ENCODE measurements at regions not wholly inside any gene's neighbourhood (a gene's known extent, or its start where the extent isn't known, plus 50 kb on each side); places are given as distances from the start of the nearest gene placed in this dataset.

DNA sequence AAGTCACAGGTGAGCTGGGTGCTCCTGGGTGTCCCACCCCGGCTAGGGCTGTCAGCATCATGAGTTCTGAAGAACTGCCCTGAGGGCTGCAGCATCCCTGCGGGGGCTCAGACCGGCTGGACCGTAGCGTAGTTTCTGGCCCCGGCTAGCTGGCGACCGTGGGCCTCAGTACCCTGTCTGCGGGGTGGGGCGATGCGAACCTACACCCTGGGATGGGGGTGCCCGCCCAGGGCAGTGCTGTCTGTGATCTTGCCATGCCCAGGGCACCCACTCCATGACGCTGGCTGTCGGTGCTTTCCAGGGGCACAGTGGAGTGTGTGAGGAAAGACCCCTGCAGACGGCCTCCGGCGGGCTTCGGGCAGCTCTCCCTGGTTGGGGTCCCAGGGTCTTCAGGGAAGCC, 66.5 kb upstream of the IRX4 start:
- DNase-seq (ENCODE audit: extremely low spot score, insufficient read length, low read depth) (no peak), FAIRE-seq (no peak)

DNA sequence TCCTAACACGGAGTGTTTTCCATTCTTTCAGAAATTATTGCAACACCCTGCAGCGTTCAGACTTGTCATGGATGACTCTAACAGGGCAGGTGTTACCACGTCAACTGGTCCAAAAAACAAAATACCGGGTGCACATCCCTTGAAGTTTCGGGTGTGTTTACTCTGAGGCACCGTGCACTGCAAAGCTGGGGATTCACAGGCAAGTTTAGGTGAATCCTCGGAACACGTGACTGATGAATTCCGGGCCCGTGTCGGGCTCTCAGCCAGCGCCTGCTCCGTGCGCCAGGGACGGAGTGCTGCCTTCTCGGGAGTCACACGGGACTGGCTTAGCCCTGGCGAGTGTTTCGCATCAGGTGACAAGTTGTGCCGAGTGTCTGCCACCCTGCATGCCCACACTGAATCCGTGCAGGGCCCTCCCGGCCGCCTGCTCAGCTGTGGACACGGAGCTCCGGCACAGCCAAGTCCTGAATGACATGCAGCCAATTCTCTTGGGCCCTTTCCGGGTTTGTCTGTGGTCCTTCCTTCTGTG, 66.0 kb upstream of the IRX4 start:
- DNase-seq (ENCODE audit: extremely low spot score, insufficient read length, low read depth) = no peak
- no peak for FAIRE-seq

DNA sequence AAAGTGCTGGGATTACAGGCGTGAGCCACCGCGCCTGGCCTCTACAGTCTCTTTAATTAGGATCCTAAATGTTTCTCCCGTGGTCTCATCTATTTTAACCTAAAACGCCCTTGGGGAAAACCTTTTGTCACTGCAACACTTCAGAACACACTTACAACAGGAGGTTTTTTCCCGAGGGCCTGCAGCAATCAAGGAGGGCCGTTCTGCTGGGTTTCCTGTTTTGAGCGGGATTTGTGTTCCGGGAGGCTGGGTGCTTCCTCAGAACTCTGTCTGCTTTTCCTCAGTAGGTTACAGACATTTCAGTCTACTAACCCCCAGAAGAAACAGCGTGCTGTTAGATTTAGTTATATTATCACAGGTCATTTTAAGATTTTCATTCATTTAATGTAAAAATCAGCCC, 65.4 kb upstream of the IRX4 start:
- DNase-seq (ENCODE audit: extremely low spot score, insufficient read length, low read depth) (no peak), FAIRE-seq (no peak)

DNA sequence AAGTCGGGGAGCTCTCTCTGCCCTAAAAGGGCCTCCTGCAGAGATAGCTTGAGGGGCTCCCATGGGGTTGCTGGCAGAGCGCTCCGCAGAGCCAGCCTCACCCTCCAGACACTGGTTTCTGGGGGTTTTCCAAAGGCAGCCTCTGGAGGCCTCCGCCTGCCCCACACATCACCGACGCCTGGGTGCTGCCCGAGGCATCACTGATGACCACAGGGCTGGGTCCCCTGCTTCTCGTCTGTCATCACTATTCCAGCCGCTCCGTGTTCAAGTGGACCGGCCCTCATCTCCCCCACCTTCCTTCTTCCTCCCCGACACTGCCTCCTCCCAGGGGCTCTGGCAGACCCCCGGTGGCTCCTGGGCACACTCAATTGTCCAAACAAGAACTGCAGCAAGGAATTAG, 64.1 kb upstream of the IRX4 start:
- no peak for DNase-seq (ENCODE audit: extremely low spot score, insufficient read length, low read depth)
- no peak for FAIRE-seq

DNA sequence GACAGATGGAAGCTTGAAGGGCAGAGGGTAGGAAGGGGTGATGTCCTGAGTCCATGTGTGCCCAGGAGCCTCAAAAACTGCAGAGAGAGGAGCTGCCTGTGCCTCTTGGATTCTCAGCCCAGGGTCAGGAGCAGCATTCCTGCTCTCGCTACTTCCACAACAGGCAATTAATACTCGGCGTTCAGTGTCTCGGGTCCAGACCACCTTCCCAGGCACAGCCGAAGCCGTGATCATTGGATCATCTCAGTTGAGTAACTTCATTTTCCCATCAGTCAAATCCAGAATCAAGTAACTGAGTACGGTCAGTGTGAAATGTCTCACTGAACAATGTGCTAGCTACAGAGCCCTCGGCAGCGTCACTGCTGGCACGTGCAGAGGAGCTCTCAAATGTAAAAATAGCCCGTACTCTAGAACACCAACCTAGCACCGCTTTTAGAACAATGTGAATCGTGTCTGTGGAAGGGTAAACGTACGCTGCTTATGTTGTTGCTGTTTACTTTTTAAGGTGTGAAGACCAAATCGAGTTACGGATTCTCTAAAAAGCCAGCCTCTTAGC, 63.5 kb upstream of the IRX4 start:
- FAIRE-seq (no peak), DNase-seq (ENCODE audit: extremely low spot score, insufficient read length, low read depth) (no peak)

DNA sequence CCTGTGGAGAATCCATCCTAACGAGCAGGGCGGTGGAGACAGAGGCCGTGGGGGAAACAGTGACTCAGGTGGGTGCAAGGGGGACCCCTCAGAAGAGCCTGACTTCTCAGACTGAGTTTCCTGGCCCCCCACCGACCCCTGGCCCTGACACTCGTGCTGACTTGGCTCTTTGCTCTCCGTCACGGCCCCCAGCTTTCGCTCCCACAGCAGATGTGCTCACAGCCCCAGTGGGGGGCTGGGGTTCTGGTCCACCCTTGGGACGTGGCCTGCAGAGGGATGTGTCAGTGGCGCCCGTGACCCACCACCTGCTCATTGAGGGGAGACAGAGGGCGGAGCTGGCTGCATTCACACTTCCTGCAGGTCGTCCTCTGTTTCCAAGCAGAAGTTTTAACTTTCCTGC, 62.9 kb upstream of the IRX4 start:
- DNase-seq (ENCODE audit: extremely low spot score, insufficient read length, low read depth) = no peak
- no peak for FAIRE-seq

DNA sequence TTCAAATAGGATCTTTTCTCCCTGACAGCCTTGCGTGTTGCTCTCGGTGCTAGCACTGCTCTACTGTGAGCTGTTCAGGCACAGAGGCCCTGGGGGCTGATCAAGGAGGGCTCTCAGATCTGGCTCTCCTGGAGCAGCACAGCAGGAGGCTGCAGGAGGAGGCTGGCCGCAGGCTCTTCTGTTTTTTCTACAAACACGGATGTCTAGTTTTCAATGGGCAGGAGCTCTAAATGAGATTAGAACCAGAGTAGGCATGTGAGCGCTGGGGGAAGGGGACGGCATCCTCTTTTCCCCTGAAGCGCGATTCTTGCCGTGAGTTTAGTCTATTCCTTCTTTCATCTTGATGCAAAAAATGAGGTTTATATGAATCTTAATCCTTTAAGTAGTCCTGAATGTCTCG, 61.7 kb upstream of the IRX4 start:
- FAIRE-seq (no peak), DNase-seq (ENCODE audit: extremely low spot score, insufficient read length, low read depth) (no peak)

- DNase-seq (ENCODE audit: extremely low spot score, insufficient read length, low read depth) (no peak), FAIRE-seq (no peak)
Observed at GRCh38 chr5:1943481-1943880, 60.8 kb upstream of the IRX4 start.

DNA sequence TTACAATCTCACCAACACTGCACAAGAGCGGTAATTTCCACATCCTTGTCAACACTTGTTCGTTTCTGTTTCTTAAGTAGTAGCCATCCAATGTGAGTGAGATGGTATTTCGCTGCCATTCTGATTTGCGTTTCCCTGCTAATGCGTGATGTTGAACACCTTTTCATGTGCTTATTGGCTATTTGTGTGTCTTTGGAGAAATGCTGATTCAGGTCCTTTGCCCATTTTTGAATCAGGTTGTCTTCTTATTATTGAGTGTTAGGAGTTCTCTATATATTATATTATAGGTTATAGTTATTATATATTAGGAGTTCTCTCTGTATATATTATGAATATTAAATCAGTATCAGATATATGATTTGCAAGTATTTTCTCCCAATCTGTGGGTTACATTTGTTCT, 59.9 kb upstream of the IRX4 start:
- FAIRE-seq (no peak), DNase-seq (ENCODE audit: extremely low spot score, insufficient read length, low read depth) (no peak)

GRCh38 chr5:1942158-1942557, 59.4 kb upstream of the IRX4 start:
- FAIRE-seq (no peak), DNase-seq (ENCODE audit: extremely low spot score, insufficient read length, low read depth) (no peak)

- no peak for FAIRE-seq
- DNase-seq (ENCODE audit: extremely low spot score, insufficient read length, low read depth) = no peak
Observed at GRCh38 chr5:1939256-1939655, 56.5 kb upstream of the IRX4 start.

GRCh38 chr5:1938310-1939000, 55.7 kb upstream of the IRX4 start:
- DNase-seq (ENCODE audit: extremely low spot score, insufficient read length, low read depth) = no peak
- FAIRE-seq = no peak

- DNase-seq (ENCODE audit: extremely low spot score, insufficient read length, low read depth) (no peak), FAIRE-seq (no peak)
Observed at GRCh38 chr5:1937590-1937989, 54.9 kb upstream of the IRX4 start.

DNA sequence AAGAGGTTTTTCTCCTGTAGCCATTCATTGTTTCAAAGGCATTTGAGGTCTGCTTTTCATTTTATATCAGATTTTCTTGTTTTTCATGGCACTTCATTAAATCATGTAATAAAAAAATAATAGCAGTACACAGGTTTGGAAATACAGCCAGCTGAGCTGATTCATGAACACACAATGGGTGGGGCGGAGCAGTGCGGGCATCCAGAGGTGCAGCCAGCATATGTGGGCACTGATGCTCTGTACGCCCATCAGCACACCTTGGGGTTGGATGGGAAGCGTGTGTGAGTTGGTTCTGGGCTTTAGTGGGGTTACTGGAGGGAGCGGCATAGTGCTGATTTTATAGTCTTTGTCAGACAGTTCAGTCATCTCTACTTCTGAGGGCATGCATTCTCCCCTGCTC, 54.2 kb upstream of the IRX4 start:
- FAIRE-seq = no peak
- DNase-seq (ENCODE audit: extremely low spot score, insufficient read length, low read depth) = no peak

- no peak for FAIRE-seq
Observed at GRCh38 chr5:1936413-1936812, 53.7 kb upstream of the IRX4 start.

DNA sequence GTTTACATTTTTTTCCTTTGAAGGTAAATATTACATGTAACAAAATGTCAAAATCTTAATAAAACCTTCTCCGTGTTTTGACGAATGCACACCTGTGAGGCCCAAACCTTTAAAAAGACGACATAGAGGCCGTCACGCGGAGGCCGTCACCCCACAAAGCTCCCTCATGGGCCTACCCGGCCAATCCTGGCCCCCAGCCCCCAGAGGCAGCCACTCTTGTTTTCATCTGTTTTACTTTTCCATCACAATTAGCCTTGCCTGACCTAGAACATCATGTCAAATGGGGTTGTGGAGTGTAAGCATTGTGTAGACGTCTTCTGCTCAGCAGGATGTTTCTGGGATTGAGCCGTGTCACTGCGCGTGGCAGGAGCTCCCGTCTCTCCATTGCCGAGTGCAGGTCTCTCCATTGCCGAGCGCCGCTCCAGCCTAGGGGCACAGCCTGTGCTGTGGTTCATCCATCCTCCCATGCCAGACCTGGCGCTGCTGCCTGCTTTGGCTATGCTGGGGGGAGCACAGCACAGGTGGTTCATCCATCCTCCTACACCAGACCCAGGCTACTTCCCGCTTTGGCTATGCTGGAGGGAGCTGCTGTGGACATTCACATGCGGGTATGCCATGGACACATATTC, 52.2 kb upstream of the IRX4 start:
- FAIRE-seq (no peak), DNase-seq (ENCODE audit: extremely low spot score, insufficient read length, low read depth) (no peak)

More at GRCh38 chr5:1936413-1936812, 53.7 kb upstream of the IRX4 start:
- DNase-seq (ENCODE audit: extremely low spot score, insufficient read length, low read depth) = no peak

- DNase-seq (ENCODE audit: extremely low spot score, insufficient read length, low read depth) (no peak), FAIRE-seq (no peak)
Observed at GRCh38 chr5:1934056-1934394, 51.3 kb upstream of the IRX4 start.

DNA sequence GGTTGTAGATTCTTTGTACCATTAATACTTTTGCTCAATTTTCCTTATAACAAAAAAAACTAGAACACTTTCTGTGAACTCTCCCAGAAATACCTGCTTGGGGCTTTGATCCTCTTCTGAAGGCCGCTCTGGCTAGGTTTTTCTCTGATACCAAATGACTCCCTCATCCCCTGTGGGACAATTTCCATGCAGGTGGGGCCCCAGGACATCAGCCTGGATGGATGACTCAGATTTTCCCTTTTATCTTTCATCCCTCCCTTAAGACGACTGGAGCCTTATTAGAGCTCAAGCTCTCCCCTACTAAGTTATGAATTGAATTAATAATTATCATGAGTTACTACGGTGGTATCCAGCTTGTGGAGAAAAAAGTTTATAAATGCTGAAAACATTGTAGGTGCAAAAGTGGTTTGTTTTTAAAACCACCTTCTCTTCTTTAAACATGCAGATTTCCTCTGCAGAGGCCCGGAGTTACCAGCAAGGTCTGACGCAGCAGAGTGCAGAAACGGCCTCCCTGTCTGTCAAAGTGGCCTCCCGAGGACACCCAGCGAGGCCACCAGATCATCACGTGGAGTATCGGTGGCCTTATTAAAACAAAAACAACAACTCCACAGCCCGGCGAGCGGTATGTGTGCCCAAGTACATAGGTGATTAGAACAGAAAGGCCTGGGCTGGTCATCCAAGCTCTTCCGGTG, 50.8 kb upstream of the IRX4 start:
- DNase-seq (ENCODE audit: extremely low spot score, insufficient read length, low read depth) = no peak
- FAIRE-seq = no peak

Data from GM18507 (cell line).